Right ventricle myocardium superior (tissue), 1 donor: ENCODE measurements at regions not wholly inside any gene's neighbourhood (a gene's known extent, or its start where the extent isn't known, plus 50 kb on each side); places are given as distances from the start of the nearest gene placed in this dataset.

Experiments
- ATAC-seq: fragments of 200-7000 bp; cut with Tn5 transposase; one replicate; pipeline ENCODE4 v1.9.1; 2020; ENCODE audit warnings: mild to moderate bottlenecking; ENCODE audit not compliant: poor library complexity
- DNase-seq: peaks from one replicate; pipeline ENCODE4 v3.0.0-alpha.2; 2020
- intact Hi-C: fragments of 100-400 bp; cut with DNase I; formaldehyde crosslinking; loops from one replicate; pipeline ENCODE4 v1.11.2; 2022
- donor health status: DM: no; HTN: yes; CAD: no; lungs with severe emphysema.

- no peak for DNase-seq
- intact Hi-C loops, result no loop called here
- ATAC-seq, result no peak
Observed at GRCh38 chr2:12113412-12113811, 367.0 kb downstream of the LPIN1 start.

GRCh38 chr2:12114816-12115215 is 368.4 kb downstream of the LPIN1 start:
- intact Hi-C loops, result no loop called here
- no peak for DNase-seq
- no peak for ATAC-seq

GRCh38 chr2:12116228-12116750 is 369.9 kb downstream of the LPIN1 start:
- intact Hi-C loops, result no loop called here

GRCh38 chr2:12119841-12120240 is 373.4 kb downstream of the LPIN1 start:
- ATAC-seq (no peak), DNase-seq (no peak)
- intact Hi-C loops, result no loop called here

More at GRCh38 chr2:12116228-12116750, 369.9 kb downstream of the LPIN1 start:
- DNase-seq, result no peak
- ATAC-seq, result no peak

- ATAC-seq (no peak), DNase-seq (no peak)
- intact Hi-C loops, result no loop called here
Observed at GRCh38 chr2:12120281-12121150, 374.1 kb downstream of the LPIN1 start.

- no peak for ATAC-seq
- DNase-seq, result no peak
- intact Hi-C loops, result no loop called here
Observed at GRCh38 chr2:12124790-12125189, 378.4 kb downstream of the LPIN1 start.

GRCh38 chr2:12126318-12126717 is 379.9 kb downstream of the LPIN1 start:
- DNase-seq (no peak), ATAC-seq (no peak)
- intact Hi-C loops, result no loop called here

GRCh38 chr2:12127638-12128037 is 381.2 kb downstream of the LPIN1 start:
- intact Hi-C loops, result no loop called here
- DNase-seq (no peak), ATAC-seq (no peak)

- intact Hi-C loops, result no loop called here
- DNase-seq (no peak), ATAC-seq (peak; percentile 48)
Observed at GRCh38 chr2:12131975-12132374, 385.5 kb downstream of the LPIN1 start.

- intact Hi-C loops, result no loop called here
- no peak for ATAC-seq
Observed at GRCh38 chr2:12141618-12142258, 395.3 kb downstream of the LPIN1 start.

GRCh38 chr2:12151716-12152115 is 405.3 kb downstream of the LPIN1 start:
- ATAC-seq, result no peak
- intact Hi-C loops, result no loop called here
- no peak for DNase-seq

More at GRCh38 chr2:12141618-12142258, 395.3 kb downstream of the LPIN1 start:
- DNase-seq, result no peak

GRCh38 chr2:12152888-12153287 is 406.5 kb downstream of the LPIN1 start:
- no peak for DNase-seq
- intact Hi-C loops, result no loop called here

GRCh38 chr2:12155303-12156051 is 409.0 kb downstream of the LPIN1 start:
- intact Hi-C loops, result no loop called here
- DNase-seq (no peak), ATAC-seq (peak; percentile 53)

More at GRCh38 chr2:12152888-12153287, 406.5 kb downstream of the LPIN1 start:
- ATAC-seq, result no peak

- no peak for DNase-seq
- intact Hi-C loops, result no loop called here
- no peak for ATAC-seq
Observed at GRCh38 chr2:12156349-12156748, 409.9 kb downstream of the LPIN1 start.

- intact Hi-C loops, result loop anchor here (10.0 kb wide), 1 partner anchor 554 kb away; the partner anchor contains the start of gene TRIB2
- ATAC-seq, result no peak
- DNase-seq, result no peak
Observed at GRCh38 chr2:12161085-12161484, 414.7 kb downstream of the LPIN1 start.

- no peak for ATAC-seq
- DNase-seq, result no peak
- intact Hi-C loops, result loop anchor here (10.0 kb wide), 1 partner anchor 552 kb away; the partner anchor contains the start of gene TRIB2
Observed at GRCh38 chr2:12162269-12163247, 416.1 kb downstream of the LPIN1 start.

- DNase-seq (no peak), ATAC-seq (no peak)
- intact Hi-C loops, result loop anchor here (10.0 kb wide), 1 partner anchor 551 kb away; the partner anchor contains the start of gene TRIB2
Observed at GRCh38 chr2:12163866-12164265, 417.4 kb downstream of the LPIN1 start.

- DNase-seq, result no peak
- intact Hi-C loops, result loop anchor here (10.0 kb wide), 1 partner anchor 550 kb away; the partner anchor contains the start of gene TRIB2
- no peak for ATAC-seq
Observed at GRCh38 chr2:12164689-12165088, 418.3 kb downstream of the LPIN1 start.
